ENCODE measurements at regions not wholly inside any gene's neighbourhood (a gene's known extent, or its start where the extent isn't known, plus 50 kb on each side); places are given as distances from the start of the nearest gene placed in this dataset.

- Histone ChIP-seq H3K36me3 (no peaks in the 10 kb centered on the region), H3K27ac (no peak overlapping the region), H3K4me3 (no peak overlapping the region), H3K27me3 (no peaks in the 10 kb centered on the region), H3K9me3 (no peaks in the 10 kb centered on the region), H3K4me1 (peaks cover 0 to 26% (median 8%) of the 10 kb centered on the region in 4 donors)
- TF ChIP-seq POLR2A (IDR thresholded peaks at IDR 0.05) (no peak), CTCF (IDR thresholded peaks at IDR 0.05) (no peak), EP300 (IDR thresholded peaks at IDR 0.05; ENCODE audit: low read depth) (no peak), POLR2AphosphoS5 (IDR thresholded peaks at IDR 0.05) (no peak)
- no peak for DNase-seq
- 52 to 57% methylated on average over 1 of the region's 1 CpG for WGBS, 2 donors (ENCODE audit: low coverage in 1 of 2)
- intact Hi-C loops (cut with DNase I; ENCODE audit: low total_unique reads): no loop called here
- in situ Hi-C loops (cut with MboI; ENCODE audit: low pct_ligation_motif_present in 1 of 4, low pct_unique_long_range_greater_than_20kb in 1 of 4, low sequenced_read_pairs in 3 of 4): no loop called here
Measured at GRCh38 chr2:62591491-62591890, 85.5 kb upstream of the TMEM17 start.

GRCh38 chr2:62589691-62590356 lies 83.8 kb upstream of the TMEM17 start:
- no peak for DNase-seq
- Histone ChIP-seq H3K9me3 (no peaks in the 10 kb centered on the region), H3K27me3 (no peaks in the 10 kb centered on the region), H3K27ac (no peak overlapping the region), H3K4me1 (peaks cover 0 to 12% (median 0%) of the 10 kb centered on the region in 4 donors), H3K4me3 (no peak overlapping the region), H3K36me3 (no peaks in the 10 kb centered on the region)
- intact Hi-C loops (cut with DNase I; ENCODE audit: low total_unique reads) (no loop called here), in situ Hi-C loops (cut with MboI; ENCODE audit: low pct_ligation_motif_present in 1 of 4, low pct_unique_long_range_greater_than_20kb in 1 of 4, low sequenced_read_pairs in 3 of 4) (no loop called here)
- WGBS, 2 donors (ENCODE audit: low coverage in 1 of 2): 78 to 79% methylated on average over 3 to 4 of the region's 4 CpGs
- no peak for TF ChIP-seq EP300 (IDR thresholded peaks at IDR 0.05; ENCODE audit: low read depth)
- TF ChIP-seq POLR2AphosphoS5 (IDR thresholded peaks at IDR 0.05): no peak
- no peak for TF ChIP-seq CTCF (IDR thresholded peaks at IDR 0.05)
- no peak for TF ChIP-seq POLR2A (IDR thresholded peaks at IDR 0.05)

- Histone ChIP-seq H3K4me3 (no peak overlapping the region), H3K27ac (no peak overlapping the region), H3K9me3 (no peaks in the 10 kb centered on the region), H3K4me1 (peaks cover 0 to 12% (median 0%) of the 10 kb centered on the region in 4 donors), H3K27me3 (no peaks in the 10 kb centered on the region), H3K36me3 (no peaks in the 10 kb centered on the region)
- DNase-seq: no peak
- in situ Hi-C loops (cut with MboI; ENCODE audit: low pct_ligation_motif_present in 1 of 4, low pct_unique_long_range_greater_than_20kb in 1 of 4, low sequenced_read_pairs in 3 of 4): no loop called here
- WGBS, 2 donors (ENCODE audit: low coverage in 1 of 2): 75 to 100% methylated on average over 2 to 3 of the region's 3 CpGs
- intact Hi-C loops (cut with DNase I; ENCODE audit: low total_unique reads): no loop called here
- TF ChIP-seq POLR2A (IDR thresholded peaks at IDR 0.05) (no peak), POLR2AphosphoS5 (IDR thresholded peaks at IDR 0.05) (no peak), CTCF (IDR thresholded peaks at IDR 0.05) (no peak), EP300 (IDR thresholded peaks at IDR 0.05; ENCODE audit: low read depth) (no peak)
Measured at GRCh38 chr2:62587592-62587991, 81.6 kb upstream of the TMEM17 start.

- intact Hi-C loops (cut with DNase I; ENCODE audit: low total_unique reads) (no loop called here), in situ Hi-C loops (cut with MboI; ENCODE audit: low pct_ligation_motif_present in 1 of 4, low pct_unique_long_range_greater_than_20kb in 1 of 4, low sequenced_read_pairs in 3 of 4) (no loop called here)
- WGBS, 2 donors (ENCODE audit: low coverage in 1 of 2): 71 to 87% methylated on average over 1 to 2 of the region's 2 CpGs
- Histone ChIP-seq H3K36me3 (no peaks in the 10 kb centered on the region), H3K27me3 (no peaks in the 10 kb centered on the region), H3K9me3 (no peaks in the 10 kb centered on the region), H3K4me1 (peaks cover 0 to 12% (median 0%) of the 10 kb centered on the region in 4 donors), H3K27ac (no peak overlapping the region), H3K4me3 (no peak overlapping the region)
- TF ChIP-seq CTCF (IDR thresholded peaks at IDR 0.05): no peak
- TF ChIP-seq EP300 (IDR thresholded peaks at IDR 0.05; ENCODE audit: low read depth): no peak
- no peak for TF ChIP-seq POLR2AphosphoS5 (IDR thresholded peaks at IDR 0.05)
- no peak for TF ChIP-seq POLR2A (IDR thresholded peaks at IDR 0.05)
- DNase-seq: no peak
Measured at GRCh38 chr2:62586981-62587380, 81.0 kb upstream of the TMEM17 start.

Measured in transverse colon (tissue), 4 donors.